Astrocyte (in vitro differentiated cells and primary cell): ENCODE measurements at regions not wholly inside any gene's neighbourhood (a gene's known extent, or its start where the extent isn't known, plus 50 kb on each side); places are given as distances from the start of the nearest gene placed in this dataset.

ENCODE experiments used
- CTCF ChIP-seq: IDR thresholded peaks from 2 replicates; pipeline ENCODE4 v1.5.1; 2011; ENCODE audit warnings: low read depth, mild to moderate bottlenecking, inconsistent platforms, low read length, moderate library complexity; ENCODE audit not compliant: insufficient read depth
- EZH2 ChIP-seq: IDR thresholded peaks from 2 replicates; pipeline ENCODE4 v1.6.1; 2012; ENCODE audit warnings: mild to moderate bottlenecking, low read length, inconsistent platforms; ENCODE audit not compliant: insufficient read depth

DNA sequence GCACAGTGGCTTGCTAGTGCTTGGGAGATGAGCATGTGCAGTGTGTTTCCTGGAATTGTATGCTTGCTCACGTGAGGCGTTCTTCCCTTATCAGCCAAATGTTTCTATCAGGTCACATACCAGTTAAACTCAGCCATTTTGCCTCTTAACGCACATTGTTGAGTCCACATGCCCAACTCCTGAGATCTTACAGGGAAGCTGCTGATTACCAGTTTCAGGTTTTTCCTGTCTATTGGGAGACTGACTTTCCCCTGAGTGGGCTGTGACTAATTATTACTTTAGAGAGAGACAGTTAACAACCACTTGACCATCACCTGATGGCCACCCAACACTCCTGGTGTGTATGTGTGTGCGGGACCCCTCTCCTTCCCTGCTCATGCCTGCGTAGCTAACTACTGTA, 161.3 kb upstream of the PTGFR start:
- TF ChIP-seq EZH2 (no peak), CTCF (no peak)
